ENCODE measurements at regions not wholly inside any gene's neighbourhood (a gene's known extent, or its start where the extent isn't known, plus 50 kb on each side); places are given as distances from the start of the nearest gene placed in this dataset.

DNA sequence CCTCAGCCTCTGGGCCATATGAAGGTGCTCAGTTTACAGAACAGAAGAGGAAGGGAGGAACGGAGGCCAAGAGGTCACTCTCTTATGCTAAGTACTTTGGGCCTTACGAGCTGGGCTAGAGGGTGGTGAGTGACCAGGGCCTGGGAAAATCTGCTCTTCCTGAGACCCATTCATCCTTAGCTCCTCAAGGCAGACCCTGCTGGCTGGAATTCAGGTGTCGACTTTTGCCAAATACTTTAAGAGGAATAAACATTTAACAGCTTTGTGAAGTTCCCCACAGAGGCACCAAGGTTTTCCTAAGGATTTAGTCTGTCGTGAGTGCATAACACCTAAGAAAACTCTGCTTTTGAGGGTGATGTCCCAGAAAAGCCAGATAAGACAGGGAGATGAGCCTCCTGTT lies 129.7 kb upstream of the SIX2 start:
- intact Hi-C loops (cut with micrococcal nuclease), result no loop called here
- CTCF ChIA-PET, result no interaction called here
- TF ChIP-seq, protein P1, sequence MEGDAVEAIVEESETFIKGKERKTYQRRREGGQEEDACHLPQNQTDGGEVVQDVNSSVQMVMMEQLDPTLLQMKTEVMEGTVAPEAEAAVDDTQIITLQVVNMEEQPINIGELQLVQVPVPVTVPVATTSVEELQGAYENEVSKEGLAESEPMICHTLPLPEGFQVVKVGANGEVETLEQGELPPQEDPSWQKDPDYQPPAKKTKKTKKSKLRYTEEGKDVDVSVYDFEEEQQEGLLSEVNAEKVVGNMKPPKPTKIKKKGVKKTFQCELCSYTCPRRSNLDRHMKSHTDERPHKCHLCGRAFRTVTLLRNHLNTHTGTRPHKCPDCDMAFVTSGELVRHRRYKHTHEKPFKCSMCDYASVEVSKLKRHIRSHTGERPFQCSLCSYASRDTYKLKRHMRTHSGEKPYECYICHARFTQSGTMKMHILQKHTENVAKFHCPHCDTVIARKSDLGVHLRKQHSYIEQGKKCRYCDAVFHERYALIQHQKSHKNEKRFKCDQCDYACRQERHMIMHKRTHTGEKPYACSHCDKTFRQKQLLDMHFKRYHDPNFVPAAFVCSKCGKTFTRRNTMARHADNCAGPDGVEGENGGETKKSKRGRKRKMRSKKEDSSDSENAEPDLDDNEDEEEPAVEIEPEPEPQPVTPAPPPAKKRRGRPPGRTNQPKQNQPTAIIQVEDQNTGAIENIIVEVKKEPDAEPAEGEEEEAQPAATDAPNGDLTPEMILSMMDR (IDR thresholded peaks at IDR 0.05), result no peak
- peaks cover 13% of the 10 kb centered on the region for H3K4me1 Mint-ChIP-seq
- POLR2A ChIA-PET, result no interaction called here
- H3K36me3 Mint-ChIP-seq (ENCODE audit: low read depth), result no peaks in the 10 kb centered on the region
- H3K27ac Mint-ChIP-seq, result no peak overlapping the region
- H3K27me3 Mint-ChIP-seq, result peaks cover 11% of the 10 kb centered on the region
- H3K9me3 Mint-ChIP-seq, result no peaks in the 10 kb centered on the region
- H3K4me3 Mint-ChIP-seq, result no peak overlapping the region
- no peak for ATAC-seq (ENCODE audit: low read depth)
- DNase-seq, result no peak

DNA sequence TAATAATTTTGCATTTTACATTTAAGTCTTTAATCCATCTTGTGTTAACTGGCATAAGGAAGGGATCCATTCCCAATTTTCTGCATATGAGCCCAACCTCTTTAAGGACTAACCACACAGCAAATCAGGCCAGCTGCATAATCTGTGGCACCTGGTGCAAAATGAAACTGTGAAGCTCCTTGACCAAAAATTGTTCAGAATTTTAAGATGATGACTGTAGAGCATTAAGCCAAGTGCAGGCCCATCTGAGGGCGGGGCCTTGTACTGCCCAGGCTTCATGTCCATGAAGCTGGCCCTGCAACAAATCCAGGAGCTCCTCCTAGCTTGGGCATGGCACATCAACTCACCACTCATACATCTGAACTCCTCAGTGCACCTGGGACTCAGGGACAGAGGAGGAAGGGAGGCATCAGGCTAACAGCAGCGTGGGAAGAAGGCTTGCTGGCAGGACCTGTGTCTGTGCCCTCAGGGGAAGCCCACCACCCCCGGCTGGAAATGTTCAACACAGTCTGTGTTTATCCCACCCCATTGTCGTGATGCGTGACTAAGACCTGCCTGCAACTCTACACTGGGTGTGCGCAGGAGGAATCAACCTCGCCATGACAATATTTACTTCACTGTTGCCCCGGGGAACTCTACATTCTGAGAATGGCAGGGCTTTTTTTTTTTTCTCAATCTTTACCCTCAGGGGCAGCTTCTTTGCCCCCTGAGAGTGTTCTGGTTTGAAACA lies 128.9 kb upstream of the SIX2 start:
- DNase-seq, result no peak
- H3K4me1 Mint-ChIP-seq, result peaks cover 21% of the 10 kb centered on the region
- H3K36me3 Mint-ChIP-seq (ENCODE audit: low read depth), result no peaks in the 10 kb centered on the region
- TF ChIP-seq, protein P1 (IDR thresholded peaks at IDR 0.05), result no peak
- H3K27me3 Mint-ChIP-seq, result peaks cover 4% of the 10 kb centered on the region
- H3K27ac Mint-ChIP-seq, result no peak overlapping the region
- intact Hi-C loops (cut with micrococcal nuclease), result no loop called here
- CTCF ChIA-PET, result no interaction called here
- no peaks in the 10 kb centered on the region for H3K9me3 Mint-ChIP-seq
- POLR2A ChIA-PET, result no interaction called here
- no peak overlapping the region for H3K4me3 Mint-ChIP-seq
- ATAC-seq (ENCODE audit: low read depth), result no peak

DNA sequence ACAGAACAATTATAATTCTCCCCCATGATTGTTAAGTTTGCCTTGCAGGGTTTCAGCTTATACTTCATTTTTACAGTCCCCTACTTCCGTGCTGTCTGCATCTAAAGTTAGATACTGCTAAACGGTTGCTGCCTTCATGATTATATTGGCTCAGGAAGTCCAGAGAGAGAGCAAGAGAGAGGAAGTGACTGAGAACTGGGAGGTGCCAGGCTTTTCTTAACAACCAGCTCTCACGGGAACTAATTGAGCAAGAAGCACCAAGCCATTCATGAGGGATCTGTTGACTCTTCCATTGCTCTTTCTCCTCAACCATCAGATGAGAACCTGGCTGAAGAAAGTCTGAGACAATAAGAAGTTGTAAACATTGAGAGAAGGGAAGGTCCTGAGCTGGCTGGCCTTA lies 125.5 kb upstream of the SIX2 start:
- TF ChIP-seq, protein P1 (IDR thresholded peaks at IDR 0.05), result no peak
- H3K36me3 Mint-ChIP-seq (ENCODE audit: low read depth), result no peaks in the 10 kb centered on the region
- H3K27me3 Mint-ChIP-seq, result no peaks in the 10 kb centered on the region
- no peak overlapping the region for H3K27ac Mint-ChIP-seq
- POLR2A ChIA-PET, result no interaction called here
- CTCF ChIA-PET, result no interaction called here
- H3K4me1 Mint-ChIP-seq, result peaks cover 41% of the 10 kb centered on the region
- no peaks in the 10 kb centered on the region for H3K9me3 Mint-ChIP-seq
- intact Hi-C loops (cut with micrococcal nuclease), result no loop called here
- no peak for ATAC-seq (ENCODE audit: low read depth)
- DNase-seq, result no peak
- no peak overlapping the region for H3K4me3 Mint-ChIP-seq

DNA sequence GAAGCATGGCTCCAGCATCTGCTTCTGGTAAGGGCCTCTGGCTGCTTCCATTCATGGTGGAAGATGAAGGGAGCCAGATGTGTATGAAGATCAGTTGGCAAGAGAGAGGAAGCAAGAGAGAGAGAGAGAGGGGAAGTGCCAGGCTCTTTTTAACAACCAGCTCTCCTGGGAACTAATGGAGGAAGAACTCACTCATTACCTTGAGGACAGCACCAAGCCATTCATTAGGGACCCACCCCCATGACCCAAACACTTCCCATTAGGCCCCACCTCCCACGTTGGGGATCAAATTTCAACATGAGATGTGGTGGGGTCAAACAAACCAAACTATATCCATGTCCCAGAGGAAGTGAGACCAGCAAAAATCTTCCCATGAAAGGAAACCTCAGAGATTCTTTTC lies 124.8 kb upstream of the SIX2 start:
- CTCF ChIA-PET, result no interaction called here
- H3K4me1 Mint-ChIP-seq, result peaks cover 41% of the 10 kb centered on the region
- POLR2A ChIA-PET, result no interaction called here
- DNase-seq, result no peak
- no peaks in the 10 kb centered on the region for H3K27me3 Mint-ChIP-seq
- TF ChIP-seq, protein P1 (IDR thresholded peaks at IDR 0.05), result no peak
- no peak overlapping the region for H3K27ac Mint-ChIP-seq
- peak overlapping the region; percentile 12 for H3K4me3 Mint-ChIP-seq
- intact Hi-C loops (cut with micrococcal nuclease), result no loop called here
- no peaks in the 10 kb centered on the region for H3K9me3 Mint-ChIP-seq
- no peaks in the 10 kb centered on the region for H3K36me3 Mint-ChIP-seq (ENCODE audit: low read depth)
- ATAC-seq (ENCODE audit: low read depth), result no peak

DNA sequence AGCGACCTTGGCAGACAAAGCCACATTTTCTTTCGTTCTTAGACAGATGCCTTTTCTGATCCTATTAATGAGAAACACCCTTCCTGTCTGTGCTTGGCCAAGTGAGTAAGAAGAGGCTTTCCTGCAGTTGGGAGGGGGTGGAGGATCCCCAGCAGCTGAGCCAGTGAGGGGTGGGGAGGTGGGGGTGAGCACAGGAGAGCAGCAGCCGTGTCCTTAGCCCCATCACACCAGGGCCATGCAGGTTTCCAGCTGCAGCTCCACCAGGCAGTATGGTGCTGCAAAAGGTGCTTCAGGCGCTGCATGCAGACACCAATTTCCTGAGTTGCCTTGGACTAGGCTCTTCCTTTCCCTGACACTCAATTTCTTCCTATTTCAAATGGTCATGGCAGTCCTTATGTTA lies 123.3 kb upstream of the SIX2 start:
- Mint-ChIP-seq H3K9me3 (no peaks in the 10 kb centered on the region), H3K36me3 (ENCODE audit: low read depth) (no peaks in the 10 kb centered on the region), H3K27ac (no peak overlapping the region), H3K4me1 (peaks cover 41% of the 10 kb centered on the region), H3K27me3 (no peaks in the 10 kb centered on the region), H3K4me3 (no peak overlapping the region)
- ChIA-PET CTCF (no interaction called here), POLR2A (no interaction called here)
- no peak for ATAC-seq (ENCODE audit: low read depth)
- DNase-seq, result no peak
- intact Hi-C loops (cut with micrococcal nuclease), result no loop called here
- TF ChIP-seq, protein P1 (IDR thresholded peaks at IDR 0.05), result no peak
